RWPE2 (cell line): ENCODE measurements at regions not wholly inside any gene's neighbourhood (a gene's known extent, or its start where the extent isn't known, plus 50 kb on each side); places are given as distances from the start of the nearest gene placed in this dataset.
"Not testable (repeated sequence)": the region's sequence is repeated elsewhere in the genome, so short reads cannot be mapped to it uniquely, and the experiment has no call there.

Source experiments
- ATAC-seq: fragments of 200-7000 bp; cut with Tn5 transposase; 3 replicates; pipeline ENCODE4 v1.9.1; 2021; ENCODE audit warnings: low read depth
- DNase-seq: peaks from one replicate; pipeline ENCODE4 v3.0.0-alpha.2; 2020; ENCODE audit warnings: low spot score
- H3K27ac ChIP-seq: fragments of 450-650 bp; 2 replicates; pipeline ENCODE4 v1.5.1; 2017; ENCODE audit warnings: mild to moderate bottlenecking; ENCODE audit not compliant: poor library complexity, severe bottlenecking
- H3K27me3 ChIP-seq: fragments of 250-450 bp; sonication (Bioruptor Pico); 2 replicates; pipeline ENCODE4 v1.5.1; 2021; ENCODE audit warnings: mild to moderate bottlenecking, moderate library complexity; ENCODE audit not compliant: insufficient read depth, poor library complexity, severe bottlenecking
- H3K36me3 ChIP-seq: fragments of 250-450 bp; sonication (Bioruptor Pico); 2 replicates; pipeline ENCODE4 v1.5.1; 2020; ENCODE audit warnings: low read depth, mild to moderate bottlenecking, moderate library complexity
- H3K4me1 ChIP-seq: fragments of 250-450 bp; sonication (Bioruptor Pico); 2 replicates; pipeline ENCODE4 v1.5.1; 2021; ENCODE audit warnings: mild to moderate bottlenecking, moderate library complexity; ENCODE audit not compliant: insufficient read depth, poor library complexity, severe bottlenecking
- H3K4me3 ChIP-seq: fragments of 250-450 bp; sonication (Bioruptor Pico); 2 replicates; pipeline ENCODE4 v1.5.1; 2021; ENCODE audit warnings: mild to moderate bottlenecking, moderate library complexity; ENCODE audit not compliant: severe bottlenecking
- H3K9me3 ChIP-seq: fragments of 250-450 bp; sonication (Bioruptor Pico); 2 replicates; pipeline ENCODE4 v1.5.1; 2021; ENCODE audit warnings: mild to moderate bottlenecking, moderate library complexity; ENCODE audit not compliant: severe bottlenecking
- CTCF ChIP-seq: fragments of 450-650 bp; IDR thresholded peaks from one replicate; pipeline ENCODE4 v1.5.1; 2017; ENCODE audit warnings: mild to moderate bottlenecking, moderate library complexity; ENCODE audit not compliant: poor library complexity, severe bottlenecking

GRCh38 chrX:817759-818300, 187.2 kb downstream of the SHOX start:
- Histone ChIP-seq H3K27ac (no peak overlapping the region), H3K27me3 (no peaks in the 10 kb centered on the region), H3K4me1 (no peaks in the 10 kb centered on the region), H3K36me3 (no peaks in the 10 kb centered on the region), H3K9me3 (peaks cover 6% of the 10 kb centered on the region), H3K4me3 (no peak overlapping the region)
- ATAC-seq (no peak), DNase-seq (no peak)
- no peak for TF ChIP-seq CTCF

GRCh38 chrX:817147-817546, 186.6 kb downstream of the SHOX start:
- not testable (repeated sequence) for H3K9me3 ChIP-seq, DNase-seq, H3K4me1 ChIP-seq, H3K4me3 ChIP-seq, H3K27me3 ChIP-seq, H3K27ac ChIP-seq, H3K36me3 ChIP-seq, ATAC-seq

- Histone ChIP-seq H3K9me3 (peaks cover 6% of the 10 kb centered on the region), H3K27ac (no peak overlapping the region), H3K27me3 (no peaks in the 10 kb centered on the region), H3K4me3 (no peak overlapping the region), H3K36me3 (no peaks in the 10 kb centered on the region), H3K4me1 (no peaks in the 10 kb centered on the region)
- no peak for ATAC-seq
- DNase-seq, result no peak
- TF ChIP-seq CTCF, result no peak
Measured at GRCh38 chrX:816411-816810, 185.8 kb downstream of the SHOX start.

GRCh38 chrX:810186-810585, 179.6 kb downstream of the SHOX start:
- DNase-seq (no peak), ATAC-seq (no peak)
- H3K36me3 ChIP-seq, result no peaks in the 10 kb centered on the region
- no peaks in the 10 kb centered on the region for H3K4me1 ChIP-seq
- TF ChIP-seq CTCF, result no peak
- no peak overlapping the region for H3K27ac ChIP-seq
- no peaks in the 10 kb centered on the region for H3K27me3 ChIP-seq
- no peak overlapping the region for H3K4me3 ChIP-seq
- H3K9me3 ChIP-seq, result peaks cover 3% of the 10 kb centered on the region

GRCh38 chrX:809081-809480, 178.5 kb downstream of the SHOX start:
- Histone ChIP-seq H3K27me3 (no peaks in the 10 kb centered on the region), H3K4me1 (no peaks in the 10 kb centered on the region)
- no peak for TF ChIP-seq CTCF

More at GRCh38 chrX:809081-809480, 178.5 kb downstream of the SHOX start:
- Histone ChIP-seq H3K4me3 (no peak overlapping the region), H3K27ac (no peak overlapping the region), H3K36me3 (no peaks in the 10 kb centered on the region), H3K9me3 (peaks cover 3% of the 10 kb centered on the region)
- DNase-seq (no peak), ATAC-seq (no peak)
